GM18519 (cell line): ENCODE measurements at regions not wholly inside any gene's neighbourhood (a gene's known extent, or its start where the extent isn't known, plus 50 kb on each side); places are given as distances from the start of the nearest gene placed in this dataset.
"Not testable (repeated sequence)": the region's sequence is repeated elsewhere in the genome, so short reads cannot be mapped to it uniquely, and the experiment has no call there.

Experiments used
- ATAC-seq: cut with Tn5 transposase; IDR thresholded peaks from one replicate; pipeline ENCODE4 v1.9.1; 2021; ENCODE audit warnings: mild to moderate bottlenecking, moderate library complexity; ENCODE audit not compliant: unreplicated experiment, low FRiP score

- ATAC-seq, result no peak
Measured at GRCh38 chr12:93078577-93078976, 149.5 kb upstream of the EEA1 start.

- no peak for ATAC-seq
Measured at GRCh38 chr12:93079271-93079670, 150.2 kb upstream of the EEA1 start.

- ATAC-seq, result no peak
Measured at GRCh38 chr12:93079976-93080375, 150.9 kb upstream of the EEA1 start.

GRCh38 chr12:93080452-93080851, 151.4 kb upstream of the EEA1 start:
- no peak for ATAC-seq

- no peak for ATAC-seq
Measured at GRCh38 chr12:93080994-93081809, 152.1 kb upstream of the EEA1 start.

GRCh38 chr12:93081810-93082165, 152.7 kb upstream of the EEA1 start:
- ATAC-seq, result no peak

GRCh38 chr12:93085383-93086287, 156.5 kb upstream of the EEA1 start:
- no peak for ATAC-seq

GRCh38 chr12:93086288-93086727, 157.2 kb upstream of the EEA1 start:
- no peak for ATAC-seq

- ATAC-seq, result no peak
Measured at GRCh38 chr12:93087840-93088610, 158.9 kb upstream of the EEA1 start.

GRCh38 chr12:93089805-93090569, 160.9 kb upstream of the EEA1 start:
- no peak for ATAC-seq

GRCh38 chr12:93090731-93091172, 161.7 kb upstream of the EEA1 start:
- no peak for ATAC-seq

GRCh38 chr12:93091886-93092648, 163.0 kb upstream of the EEA1 start:
- ATAC-seq, result no peak

- no peak for ATAC-seq
Measured at GRCh38 chr12:93092649-93092945, 163.5 kb upstream of the EEA1 start.

- ATAC-seq, result no peak
Measured at GRCh38 chr12:93093243-93093642, 164.1 kb upstream of the EEA1 start.

- ATAC-seq, result not testable (repeated sequence)
Measured at GRCh38 chr12:93094222-93094621, 165.1 kb upstream of the EEA1 start.

- peak; percentile 84 for ATAC-seq
Measured at GRCh38 chr12:93094988-93095737, 166.1 kb upstream of the EEA1 start.

GRCh38 chr12:93097417-93097816, 168.3 kb upstream of the EEA1 start:
- no peak for ATAC-seq

- no peak for ATAC-seq
Measured at GRCh38 chr12:93098077-93098476, 169.0 kb upstream of the EEA1 start.

- ATAC-seq, result no peak
Measured at GRCh38 chr12:93099792-93100191, 170.7 kb upstream of the EEA1 start.
